H1 (cell line): ENCODE measurements at regions not wholly inside any gene's neighbourhood (a gene's known extent, or its start where the extent isn't known, plus 50 kb on each side); places are given as distances from the start of the nearest gene placed in this dataset.

Experiments
- CTCF ChIA-PET: fragments of 300-600 bp; sonication (Branson Sonifier 250); formaldehyde crosslinking; loops from one replicate; lab custom pipeline; 2021; ENCODE audit not compliant: partially characterized antibody; lab: Charles Lee
- POLR2A ChIA-PET: fragments of 300-600 bp; sonication (Branson Sonifier 250); formaldehyde crosslinking; loops from one replicate; lab custom pipeline; 2021; ENCODE audit warnings: inconsistent platforms; ENCODE audit not compliant: partially characterized antibody; lab: Charles Lee
- DNase-seq, 2 experiments: peaks; one replicate each; pipeline versions ENCODE4 v3.0.0 to v3.0.0-alpha.2; 2010 to 2022; ENCODE audit warnings: low spot score in 2 of 2, low read depth in 1 of 2, mixed read lengths in 1 of 2
- FAIRE-seq: peaks from 2 replicates; lab custom pipeline; 2011; peaks lifted over from hg19 to GRCh38; lab: Jason Lieb, UNC
- H2AFZ ChIP-seq: 2 replicates; pipeline ENCODE4 v1.8.1; 2012; ENCODE audit warnings: low read length, inconsistent platforms
- H2AK5ac ChIP-seq: 2 replicates; pipeline ENCODE4 v1.6.1; 2013; ENCODE audit warnings: low read depth, low read length
- H2BK120ac ChIP-seq: replicated peaks from 2 replicates; pipeline ENCODE3; 2013; ENCODE audit warnings: low read depth, low read length, inconsistent platforms
- H2BK12ac ChIP-seq: 2 replicates; pipeline ENCODE4 v1.6.1; 2013; ENCODE audit warnings: low read depth, low read length
- H2BK15ac ChIP-seq: 2 replicates; pipeline ENCODE4 v1.6.1; 2013; ENCODE audit warnings: low read length
- H2BK20ac ChIP-seq: 2 replicates; pipeline ENCODE4 v1.6.1; 2013; ENCODE audit warnings: low read length
- H2BK5ac ChIP-seq: 2 replicates; pipeline ENCODE4 v1.6.1; 2013; ENCODE audit warnings: low read depth, low read length
- H3K14ac ChIP-seq: 2 replicates; pipeline ENCODE4 v1.6.1; 2013; ENCODE audit warnings: inconsistent platforms; ENCODE audit not compliant: insufficient read length
- H3K18ac ChIP-seq: 2 replicates; pipeline ENCODE4 v1.6.1; 2013; ENCODE audit warnings: low read length; ENCODE audit errors: extremely low read depth
- H3K23ac ChIP-seq: 2 replicates; pipeline ENCODE4 v1.6.1; 2013; ENCODE audit warnings: inconsistent platforms; ENCODE audit not compliant: insufficient read length
- H3K23me2 ChIP-seq: 2 replicates; pipeline ENCODE4 v1.6.1; 2013; ENCODE audit warnings: low read depth, low read length
- H3K27ac ChIP-seq: 2 replicates; pipeline ENCODE4 v1.6.1; 2011; ENCODE audit warnings: low read depth, low read length, inconsistent platforms
- H3K27me3 ChIP-seq, 4 experiments: replicated peaks in 1 of 4; 1 replicate in 1 of 4; 2 replicates in 3 of 4; pipeline versions ENCODE4 v1.6.1 to v1.8.1; 2011 to 2013; ENCODE audit warnings: low read length in 3 of 4, mild to moderate bottlenecking in 3 of 4, inconsistent platforms in 2 of 4, mixed read lengths in 2 of 4, moderate library complexity in 1 of 4; ENCODE audit not compliant: control insufficient read depth in 3 of 4, insufficient read depth in 3 of 4; ENCODE audit errors: extremely low read depth in 1 of 4
- H3K36me3 ChIP-seq, 4 experiments: 2 replicates each; pipeline versions ENCODE4 v1.6.1 to v1.8.1; 2011 to 2013; ENCODE audit warnings: mild to moderate bottlenecking in 4 of 4, low read length in 3 of 4, moderate library complexity in 2 of 4, control low read depth in 1 of 4, inconsistent platforms in 1 of 4; ENCODE audit not compliant: insufficient read depth in 4 of 4, control insufficient read depth in 2 of 4
- H3K4ac ChIP-seq: replicated peaks from 2 replicates; pipeline ENCODE3; 2013; ENCODE audit warnings: low read length, low read depth, mixed read lengths, inconsistent platforms; ENCODE audit not compliant: insufficient read length
- H3K4me1 ChIP-seq, 4 experiments: replicated peaks in 1 of 4; 1 replicate in 1 of 4; 2 replicates in 3 of 4; pipeline versions ENCODE4 v1.6.1 to v1.8.1; 2011 to 2013; ENCODE audit warnings: low read length in 3 of 4, inconsistent platforms in 2 of 4, mixed read lengths in 1 of 4; ENCODE audit not compliant: insufficient read depth in 4 of 4, control insufficient read depth in 3 of 4
- H3K4me2 ChIP-seq, 2 experiments: 2 replicates each; pipeline versions ENCODE4 v1.6.1 to v1.8.1; 2011 to 2013; ENCODE audit warnings: low read depth in 2 of 2, low read length in 2 of 2, control low read depth in 1 of 2, inconsistent platforms in 1 of 2, mild to moderate bottlenecking in 1 of 2; ENCODE audit not compliant: insufficient read depth in 1 of 2
- H3K4me3 ChIP-seq, 4 experiments: fragments of 200-600, 300-600 bp in 1 of 4; sonication (generic), shearing (Covaris generic), sonication (Bioruptor Twin) in 1 of 4; 2 replicates each; pipeline versions ENCODE4 v1.5.1 to v1.8.1; 2011 to 2016; ENCODE audit warnings: low read length in 4 of 4, low read depth in 3 of 4, control low read depth in 2 of 4, inconsistent platforms in 2 of 4, mild to moderate bottlenecking in 2 of 4, mixed read lengths in 1 of 4, moderate library complexity in 1 of 4; ENCODE audit not compliant: insufficient read depth in 2 of 4; ENCODE audit errors: extremely low read depth in 1 of 4
- H3K56ac ChIP-seq: replicated peaks from 2 replicates; pipeline ENCODE3; 2013; ENCODE audit warnings: low read depth, mild to moderate bottlenecking, mixed read lengths, low read length, inconsistent platforms; ENCODE audit not compliant: insufficient read length
- H3K79me1 ChIP-seq: 2 replicates; pipeline ENCODE4 v1.6.1; 2013; ENCODE audit warnings: low read depth, low read length, control low read depth
- H3K79me2 ChIP-seq, 2 experiments: 2 replicates each; pipeline versions ENCODE4 v1.6.1 to v1.8.1; 2012 to 2013; ENCODE audit warnings: low read length in 2 of 2, mild to moderate bottlenecking in 2 of 2, inconsistent platforms in 1 of 2; ENCODE audit not compliant: insufficient read depth in 2 of 2, control insufficient read depth in 1 of 2
- H3K9ac ChIP-seq, 4 experiments: replicated peaks in 1 of 4; 1 replicate in 1 of 4; 2 replicates in 3 of 4; pipeline versions ENCODE4 v1.6.1 to v1.8.1; 2011 to 2013; ENCODE audit warnings: low read depth in 3 of 4, low read length in 3 of 4, control low read depth in 2 of 4, mild to moderate bottlenecking in 2 of 4, moderate library complexity in 2 of 4, inconsistent platforms in 1 of 4; ENCODE audit errors: extremely low read depth in 1 of 4
- H3K9me3 ChIP-seq, 2 experiments: 2 replicates each; pipeline versions ENCODE4 v1.6.1 to v1.8.1; 2012 to 2013; ENCODE audit warnings: mild to moderate bottlenecking in 2 of 2, moderate library complexity in 2 of 2, control low read depth in 1 of 2, inconsistent platforms in 1 of 2, low read depth in 1 of 2, low read length in 1 of 2, mixed read lengths in 1 of 2; ENCODE audit not compliant: insufficient read depth in 2 of 2
- H4K20me1 ChIP-seq, 2 experiments: replicated peaks in 1 of 2; 2 replicates each; pipeline versions ENCODE3 to v1.8.1; 2011 to 2013; ENCODE audit warnings: inconsistent platforms in 2 of 2, low read length in 2 of 2, mild to moderate bottlenecking in 1 of 2; ENCODE audit not compliant: insufficient read depth in 2 of 2, control insufficient read depth in 1 of 2
- H4K5ac ChIP-seq: 2 replicates; pipeline ENCODE4 v1.6.1; 2013; ENCODE audit warnings: low read length, low read depth, mixed read lengths, inconsistent platforms; ENCODE audit not compliant: insufficient read length
- H4K8ac ChIP-seq: 2 replicates; pipeline ENCODE4 v1.8.0; 2013; ENCODE audit warnings: mild to moderate bottlenecking, moderate library complexity, low read length, inconsistent platforms; ENCODE audit not compliant: insufficient read depth; ENCODE audit errors: extremely low read depth
- H4K91ac ChIP-seq: replicated peaks from 2 replicates; pipeline ENCODE3; 2013; ENCODE audit warnings: low read length, mixed read lengths, inconsistent platforms; ENCODE audit not compliant: insufficient read length
- BACH1 ChIP-seq: IDR thresholded peaks from 2 replicates; pipeline ENCODE4 v1.6.1; 2012; ENCODE audit warnings: low read length, improper control_type of control experiment
- CREB1 ChIP-seq: IDR thresholded peaks from 2 replicates; pipeline ENCODE4 v1.6.1; 2012; ENCODE audit warnings: inconsistent platforms
- FOSL1 ChIP-seq: IDR thresholded peaks from 2 replicates; pipeline ENCODE4 v1.6.1; 2011; ENCODE audit warnings: mild to moderate bottlenecking, low read depth, low read length, moderate library complexity; ENCODE audit not compliant: insufficient read depth
- GABPA ChIP-seq: IDR thresholded peaks from 2 replicates; pipeline ENCODE4 v1.6.1; 2011; ENCODE audit warnings: mild to moderate bottlenecking, low read length, moderate library complexity, borderline replicate concordance; ENCODE audit not compliant: insufficient read depth
- GTF2F1 ChIP-seq: IDR thresholded peaks from 2 replicates; pipeline ENCODE4 v1.6.1; 2012; ENCODE audit warnings: low read depth, low read length, improper control_type of control experiment, borderline replicate concordance
- JUN ChIP-seq: IDR thresholded peaks from 2 replicates; pipeline ENCODE4 v1.6.1; 2011; ENCODE audit warnings: low read depth, mild to moderate bottlenecking, improper control_type of control experiment, low read length
- MAFK ChIP-seq: IDR thresholded peaks from 2 replicates; pipeline ENCODE4 v1.6.1; 2012; ENCODE audit warnings: low read depth, mild to moderate bottlenecking, improper control_type of control experiment, low read length
- NRF1 ChIP-seq: IDR thresholded peaks from 2 replicates; pipeline ENCODE4 v1.6.1; 2011; ENCODE audit warnings: mild to moderate bottlenecking, low read depth, low read length, improper control_type of control experiment
- RFX5 ChIP-seq: IDR thresholded peaks from 2 replicates; pipeline ENCODE4 v1.6.1; 2011; ENCODE audit warnings: low read depth, low read length, improper control_type of control experiment, borderline replicate concordance
- RNF2 ChIP-seq: fragments of 200-900, 300-1000 bp; sonication (generic); IDR thresholded peaks from 2 replicates; pipeline ENCODE4 v1.7.1; 2016; ENCODE audit warnings: borderline replicate concordance, low read depth, mild to moderate bottlenecking, antibody characterized with exemption, low read length; ENCODE audit not compliant: poor library complexity, severe bottlenecking; ENCODE audit errors: missing control alignments
- SIN3A ChIP-seq, 2 experiments: IDR thresholded peaks in 1 of 2; conservative IDR thresholded peaks in 1 of 2; 2 replicates each; pipeline ENCODE4 v1.6.1; 2011 to 2012; ENCODE audit warnings: low read length in 2 of 2, improper control_type of control experiment in 1 of 2, low read depth in 1 of 2, mild to moderate bottlenecking in 1 of 2
- SP4 ChIP-seq: IDR thresholded peaks from 2 replicates; pipeline ENCODE4 v1.6.1; 2012; ENCODE audit warnings: low read length, inconsistent platforms
- SRF ChIP-seq: IDR thresholded peaks from 2 replicates; pipeline ENCODE4 v1.6.1; 2011; ENCODE audit warnings: mild to moderate bottlenecking, low read depth, low read length, moderate library complexity
- SUZ12 ChIP-seq: fragments of 200-600 bp; sonication (generic); IDR thresholded peaks from 2 replicates; pipeline ENCODE4 v1.6.1; 2012; ENCODE audit warnings: mild to moderate bottlenecking, inconsistent platforms, low read length, moderate library complexity, mixed read lengths
- TAF7 ChIP-seq: optimal IDR thresholded peaks from 2 replicates; pipeline ENCODE3; 2011; ENCODE audit warnings: low read depth, mild to moderate bottlenecking, inconsistent platforms, low read length, moderate library complexity, borderline replicate concordance
- TBP ChIP-seq: IDR thresholded peaks from 2 replicates; pipeline ENCODE4 v1.6.1; 2011; ENCODE audit warnings: low read depth, low read length, improper control_type of control experiment
- WGBS, 2 experiments: shearing (Covaris generic) in 1 of 2; methylation state at CpG; one replicate each; pipeline versions ENCODE4 v1.1.6 to v1.1.7; 2013 to 2015; ENCODE audit warnings: low lambda C conversion rate in 2 of 2, mixed read lengths in 2 of 2, inconsistent platforms in 1 of 2, low coverage in 1 of 2, missing lambda C conversion rate in 1 of 2; ENCODE audit not compliant: insufficient replicate concordance in 2 of 2, insufficient coverage in 1 of 2, insufficient read length in 1 of 2; ENCODE audit errors: extremely low coverage in 1 of 2, missing lambda C conversion rate in 1 of 2; 5-methylcytosine and 5-hydroxymethylcytosine counted together

GRCh38 chr3:14033023-14033422, 91.6 kb downstream of the CHCHD4 start:
- POLR2A ChIA-PET: no interaction called here
- TF ChIP-seq NRF1 (no peak), BACH1 (no peak), GTF2F1 (no peak), CREB1 (no peak), GABPA (no peak), SUZ12 (no peak), TBP (no peak), RNF2 (no peak), TAF7 (no peak), MAFK (no peak), SIN3A (conservative IDR thresholded peaks at IDR 0.05 in 1 of 2, IDR thresholded peaks at IDR 0.05 in 1 of 2; ENCODE audit: low read depth in 1 of 2, low read length in 2 of 2) (no peak), SP4 (no peak), SRF (no peak), FOSL1 (no peak), JUN (no peak), RFX5 (no peak)

More at GRCh38 chr3:14033023-14033422, 91.6 kb downstream of the CHCHD4 start:
- Histone ChIP-seq H3K4me1 (no peaks in the 10 kb centered on the region), H2AK5ac (no peak overlapping the region), H4K91ac (no peak overlapping the region), H4K20me1 (no peaks in the 10 kb centered on the region), H2AFZ (no peak overlapping the region), H2BK120ac (no peak overlapping the region), H3K27me3 (no peaks in the 10 kb centered on the region), H3K4me2 (no peak overlapping the region), H3K14ac (no peak overlapping the region), H3K56ac (no peak overlapping the region), H2BK12ac (no peak overlapping the region), H3K79me1 (no peaks in the 10 kb centered on the region), H3K23ac (no peak overlapping the region), H3K36me3 (no peaks in the 10 kb centered on the region; a peak in 1 of 8 replicates), H2BK20ac (no peak overlapping the region), H4K5ac (no peak overlapping the region), H3K27ac (no peak overlapping the region), H3K4me3 (no peak overlapping the region), H3K79me2 (no peaks in the 10 kb centered on the region), H2BK15ac (no peak overlapping the region), H3K9me3 (peaks cover 14 to 26% of the 10 kb centered on the region in 2 experiments), H3K4ac (no peak overlapping the region), H3K9ac (no peak overlapping the region), H4K8ac (no peak overlapping the region), H3K18ac (no peak overlapping the region), H3K23me2 (no peaks in the 10 kb centered on the region), H2BK5ac (no peak overlapping the region)
- FAIRE-seq (no peak), DNase-seq (no peak)
- CTCF ChIA-PET: no interaction called here
- WGBS, 2 experiments: 92% methylated on average over 1 of the region's 1 CpG; no CpG with 5 or more reads in 1 of the 2 experiments
